Fibroblast of lung (primary cell): ENCODE measurements at regions not wholly inside any gene's neighbourhood (a gene's known extent, or its start where the extent isn't known, plus 50 kb on each side); places are given as distances from the start of the nearest gene placed in this dataset.

Source experiments
- EZH2 ChIP-seq: IDR thresholded peaks from 2 replicates; pipeline ENCODE4 v1.5.1; 2012; ENCODE audit warnings: low read length, control low read depth, mild to moderate bottlenecking; ENCODE audit errors: missing control alignments
- TF ChIP-seq, protein P1 (sequence below), 2 donors: IDR thresholded peaks in 1 of 2; conservative IDR thresholded peaks in 1 of 2; 1 replicate in 1 of 2; 2 replicates in 1 of 2; pipeline ENCODE4 v1.5.1; 2011 to 2012; ENCODE audit warnings: low read length in 2 of 2, control low read depth in 1 of 2, inconsistent platforms in 1 of 2, low read depth in 1 of 2, mild to moderate bottlenecking in 1 of 2

DNA sequence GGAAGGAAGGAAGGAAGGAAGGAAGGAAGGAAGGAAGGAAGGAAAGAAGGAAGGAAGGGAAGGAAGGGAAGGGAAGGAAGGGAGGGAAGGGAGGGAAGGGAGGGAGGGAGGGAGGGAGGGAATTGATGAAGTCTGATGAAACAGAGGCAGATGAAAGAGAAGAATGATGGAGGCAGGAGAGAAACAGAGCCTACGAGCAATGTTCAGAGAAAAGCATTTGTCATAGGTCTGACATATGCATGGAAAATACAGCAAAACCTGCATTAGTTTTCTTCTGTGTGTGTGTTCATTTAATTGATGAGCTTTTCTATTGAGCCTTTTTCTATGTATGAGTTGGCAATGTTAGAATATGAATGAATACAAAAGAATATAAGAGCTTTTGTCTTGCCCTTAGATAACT is 343.4 kb downstream of the GXYLT1 start:
- TF ChIP-seq EZH2 = no peak
- TF ChIP-seq, protein P1, sequence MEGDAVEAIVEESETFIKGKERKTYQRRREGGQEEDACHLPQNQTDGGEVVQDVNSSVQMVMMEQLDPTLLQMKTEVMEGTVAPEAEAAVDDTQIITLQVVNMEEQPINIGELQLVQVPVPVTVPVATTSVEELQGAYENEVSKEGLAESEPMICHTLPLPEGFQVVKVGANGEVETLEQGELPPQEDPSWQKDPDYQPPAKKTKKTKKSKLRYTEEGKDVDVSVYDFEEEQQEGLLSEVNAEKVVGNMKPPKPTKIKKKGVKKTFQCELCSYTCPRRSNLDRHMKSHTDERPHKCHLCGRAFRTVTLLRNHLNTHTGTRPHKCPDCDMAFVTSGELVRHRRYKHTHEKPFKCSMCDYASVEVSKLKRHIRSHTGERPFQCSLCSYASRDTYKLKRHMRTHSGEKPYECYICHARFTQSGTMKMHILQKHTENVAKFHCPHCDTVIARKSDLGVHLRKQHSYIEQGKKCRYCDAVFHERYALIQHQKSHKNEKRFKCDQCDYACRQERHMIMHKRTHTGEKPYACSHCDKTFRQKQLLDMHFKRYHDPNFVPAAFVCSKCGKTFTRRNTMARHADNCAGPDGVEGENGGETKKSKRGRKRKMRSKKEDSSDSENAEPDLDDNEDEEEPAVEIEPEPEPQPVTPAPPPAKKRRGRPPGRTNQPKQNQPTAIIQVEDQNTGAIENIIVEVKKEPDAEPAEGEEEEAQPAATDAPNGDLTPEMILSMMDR (conservative IDR thresholded peaks at IDR 0.05 in 1 of 2, IDR thresholded peaks at IDR 0.05 in 1 of 2; ENCODE audit: low read depth in 1 of 2, low read length in 2 of 2) = no peak
